RWPE1 (cell line): ENCODE measurements at regions not wholly inside any gene's neighbourhood (a gene's known extent, or its start where the extent isn't known, plus 50 kb on each side); places are given as distances from the start of the nearest gene placed in this dataset.
"Not testable (repeated sequence)": the region's sequence is repeated elsewhere in the genome, so short reads cannot be mapped to it uniquely, and the experiment has no call there.

ENCODE experiments used
- CTCF ChIA-PET: fragments of 350-600 bp; sonication (Branson Sonifier 250); formaldehyde crosslinking; extraction: SDS; loops from one replicate; lab custom pipeline; 2021; lab: Yijun Ruan, JAX
- POLR2A ChIA-PET: fragments of 400-600 bp; formaldehyde crosslinking; extraction: SDS; loops from one replicate; lab custom pipeline; 2020; ENCODE audit warnings: antibody characterized with exemption; ENCODE audit not compliant: low non-redundant PET; lab: Yijun Ruan, JAX
- DNase-seq: peaks from one replicate; pipeline ENCODE4 v3.0.0; 2012; ENCODE audit warnings: low spot score
- H3K27ac ChIP-seq: fragments of 450-650 bp; 2 replicates; pipeline ENCODE4 v1.5.1; 2017
- CTCF ChIP-seq: fragments of 450-650 bp; conservative IDR thresholded peaks from 2 replicates; pipeline ENCODE4 v1.5.1; 2017; ENCODE audit warnings: low read depth, mild to moderate bottlenecking

GRCh38 chr4:79831119-79831528, 241.9 kb downstream of the ANTXR2 start:
- ChIA-PET CTCF (no interaction called here), POLR2A (no interaction called here)
- DNase-seq, result no peak
- no peak for TF ChIP-seq CTCF
- H3K27ac ChIP-seq, result no peak overlapping the region

- POLR2A ChIA-PET, result no interaction called here
- no peak for TF ChIP-seq CTCF
- DNase-seq, result no peak
- CTCF ChIA-PET, result no interaction called here
- H3K27ac ChIP-seq, result no peak overlapping the region
These were observed 245.7 kb downstream of the ANTXR2 start for GRCh38 chr4:79827283-79827682.

- ChIA-PET POLR2A (no interaction called here), CTCF (interaction anchor here (0.6 kb wide), 1 partner anchor 581 kb away, joined by 3 read pairs; no protein-coding TSS in a partner anchor)
- H3K27ac ChIP-seq, result no peak overlapping the region
- no peak for TF ChIP-seq CTCF
- DNase-seq, result no peak
These were observed 249.8 kb downstream of the ANTXR2 start for GRCh38 chr4:79823148-79823763.

GRCh38 chr4:79820427-79820826, 252.6 kb downstream of the ANTXR2 start:
- CTCF ChIA-PET, result interaction anchor here (0.6 kb wide), 1 partner anchor 119 kb away, joined by 5 read pairs; no protein-coding TSS in a partner anchor
- no peak for TF ChIP-seq CTCF
- no peak for DNase-seq
- POLR2A ChIA-PET, result no interaction called here
- H3K27ac ChIP-seq, result no peak overlapping the region

- DNase-seq, H3K27ac ChIP-seq, CTCF ChIA-PET, POLR2A ChIA-PET: not testable (repeated sequence)
These were observed 265.1 kb downstream of the ANTXR2 start for GRCh38 chr4:79807933-79808332.

- no peak for DNase-seq
- ChIA-PET CTCF (interaction anchor here (0.6 kb wide), 1 partner anchor 20 kb away, joined by 6 read pairs; no protein-coding TSS in a partner anchor), POLR2A (no interaction called here)
- no peak for TF ChIP-seq CTCF
- H3K27ac ChIP-seq, result no peak overlapping the region
These were observed 275.0 kb downstream of the ANTXR2 start for GRCh38 chr4:79798047-79798446.

GRCh38 chr4:79796948-79797347, 276.1 kb downstream of the ANTXR2 start:
- ChIA-PET POLR2A (no interaction called here), CTCF (no interaction called here)
- TF ChIP-seq CTCF, result no peak
- DNase-seq, result no peak
- no peak overlapping the region for H3K27ac ChIP-seq
